Stimulated activated naive CD8-positive, alpha-beta T cell treated with anti-CD3 and anti-CD28 coated beads, Interleukin-15, Interleukin-2, amounts not matched to agents 100 U/mL and 50 U/mL, for 24 hours (primary cell): ENCODE measurements at regions not wholly inside any gene's neighbourhood (a gene's known extent, or its start where the extent isn't known, plus 50 kb on each side); places are given as distances from the start of the nearest gene placed in this dataset.
"Not testable (repeated sequence)": the region's sequence is repeated elsewhere in the genome, so short reads cannot be mapped to it uniquely, and the experiment has no call there.

Experiments
- ATAC-seq: fragments of 150-1000 bp; cut with Tn5 transposase; one replicate; pipeline ENCODE4 v1.10.0; 2021
- DNase-seq: peaks from one replicate; pipeline ENCODE4 v3.0.0; 2021

DNA sequence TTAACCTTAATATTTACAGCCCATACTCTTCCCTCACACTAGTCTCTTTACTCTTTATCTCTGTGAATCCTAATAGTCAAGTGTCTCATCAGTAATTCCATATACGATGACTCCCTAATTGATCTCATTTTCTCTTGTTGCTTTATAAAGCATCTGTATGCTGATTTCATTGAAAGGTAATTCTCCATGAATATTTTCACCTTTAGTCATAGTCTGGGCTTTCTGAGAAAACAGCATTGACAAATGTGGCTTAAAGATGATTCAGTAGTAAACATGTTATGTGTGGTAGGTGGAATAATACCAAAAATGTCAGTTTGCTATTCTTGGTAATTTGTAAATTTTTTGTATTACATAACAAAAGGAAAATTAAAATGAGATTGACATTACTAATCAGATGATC lies 1176.5 kb downstream of the NCAM2 start:
- ATAC-seq (no peak), DNase-seq (no peak)

DNA sequence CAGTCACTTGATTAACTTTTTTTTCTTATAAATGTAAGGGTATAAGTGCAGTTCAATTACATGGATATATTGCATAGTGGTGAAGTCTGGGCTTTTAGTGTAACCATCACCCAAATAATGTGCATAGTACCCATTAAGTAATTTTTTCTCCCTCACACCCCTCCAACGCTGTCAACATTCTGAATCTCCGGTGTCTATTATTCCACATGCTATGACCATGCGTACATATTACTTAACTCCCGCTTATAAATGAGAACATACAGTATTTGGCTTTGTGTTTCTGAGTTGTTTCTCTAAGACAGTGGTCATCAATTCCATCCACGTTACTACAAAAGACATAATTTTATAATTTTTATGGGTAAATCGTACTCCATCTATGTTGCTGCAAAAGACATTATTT lies 1191.1 kb downstream of the NCAM2 start:
- DNase-seq, result no peak
- ATAC-seq, result no peak

DNA sequence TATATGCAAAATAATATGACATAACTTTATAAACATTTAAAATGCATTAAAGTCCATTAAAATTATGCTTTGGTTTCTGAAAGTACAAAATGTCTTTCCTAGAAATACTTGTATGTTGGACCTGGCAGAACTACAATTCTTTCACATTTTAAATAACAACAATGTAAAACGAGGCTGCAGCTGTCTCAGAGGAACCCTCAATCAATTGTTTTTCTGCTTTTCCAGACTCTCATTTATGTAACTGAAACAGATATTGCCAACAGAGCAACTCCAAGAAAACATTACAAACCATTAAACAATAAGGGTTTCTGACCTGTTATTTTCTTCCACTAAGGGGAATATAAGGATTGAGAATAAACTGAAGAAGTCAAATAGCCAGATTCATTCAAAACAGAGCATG lies 1193.4 kb downstream of the NCAM2 start:
- no peak for ATAC-seq
- DNase-seq, result no peak

- no peak for DNase-seq
- ATAC-seq, result no peak
Observed at GRCh38 chr21:22192766-22193165, 1194.6 kb downstream of the NCAM2 start.

GRCh38 chr21:22194986-22195385 lies 1196.8 kb downstream of the NCAM2 start:
- ATAC-seq, DNase-seq: not testable (repeated sequence)

DNA sequence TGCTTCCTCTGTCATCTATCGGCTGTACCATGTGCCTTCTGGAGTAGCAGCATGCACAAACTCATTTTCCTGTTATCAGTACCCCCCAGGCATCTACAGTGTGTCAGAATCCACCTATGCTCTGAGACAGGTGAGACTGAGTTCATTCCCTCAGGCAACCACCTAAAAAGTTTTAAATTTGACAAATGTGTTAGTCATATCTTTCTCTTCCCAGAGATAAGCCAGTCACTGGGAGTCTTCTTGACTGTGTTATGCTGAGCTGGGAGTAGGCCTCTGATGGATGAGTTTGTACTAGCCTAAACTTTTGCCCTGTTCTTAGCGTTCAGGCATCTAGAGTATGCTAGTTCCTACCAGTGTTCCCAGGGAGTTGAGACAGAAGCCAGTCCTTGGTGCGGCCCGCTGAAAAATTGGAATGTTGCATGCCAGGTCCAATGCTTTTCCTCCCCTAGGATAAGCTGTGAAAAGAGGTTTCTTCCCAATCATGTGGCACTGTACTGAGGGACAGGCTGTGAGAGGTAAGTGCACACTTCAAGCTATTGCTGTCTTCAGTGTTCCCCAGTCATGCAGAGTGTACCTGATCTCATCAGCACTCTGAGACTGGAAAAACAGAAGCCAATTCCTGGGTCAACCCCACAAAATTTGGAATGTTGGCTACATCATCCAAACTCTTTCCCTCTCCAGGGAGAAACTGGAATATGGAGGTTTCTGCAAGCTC lies 1202.3 kb downstream of the NCAM2 start:
- ATAC-seq (no peak), DNase-seq (no peak)

DNA sequence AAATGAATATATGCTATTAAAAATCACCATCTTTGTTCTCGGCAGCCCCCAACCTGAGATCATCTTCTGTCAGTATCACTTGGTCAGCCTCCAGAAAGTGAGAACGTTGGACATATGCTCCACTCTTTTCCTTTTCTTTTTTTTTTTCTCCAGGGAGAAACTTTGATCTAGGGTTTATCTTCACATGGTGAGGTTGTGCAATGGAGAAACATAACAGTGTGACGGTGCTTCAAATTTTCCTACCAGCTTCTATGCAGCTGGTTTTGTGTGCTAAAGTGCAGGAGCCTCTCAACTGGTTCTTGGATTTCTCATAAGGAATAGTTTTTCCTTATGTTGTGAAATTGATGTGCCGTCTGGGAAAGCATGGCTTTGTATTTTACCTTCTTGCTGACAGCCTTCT lies 1202.9 kb downstream of the NCAM2 start:
- no peak for DNase-seq
- ATAC-seq, result no peak

DNA sequence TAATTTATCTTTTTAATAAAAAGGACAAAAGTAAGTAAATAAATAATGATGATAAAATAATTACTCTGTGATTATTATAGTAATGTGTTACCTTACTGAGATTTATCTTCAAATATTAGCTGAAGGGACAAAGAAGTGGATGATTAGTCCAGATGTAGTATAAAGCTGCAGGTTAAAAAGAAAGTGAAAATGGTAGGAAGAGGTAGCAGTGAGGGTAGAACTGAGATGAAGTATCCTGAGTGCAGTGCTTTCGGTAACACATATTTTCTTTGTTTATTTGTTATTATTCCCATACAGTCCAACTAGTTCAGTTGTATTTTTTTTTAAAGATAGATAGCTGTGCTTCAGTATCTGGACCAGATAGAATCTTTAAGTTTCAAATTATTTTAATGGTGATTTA lies 1203.5 kb downstream of the NCAM2 start:
- DNase-seq, result no peak
- ATAC-seq, result no peak

DNA sequence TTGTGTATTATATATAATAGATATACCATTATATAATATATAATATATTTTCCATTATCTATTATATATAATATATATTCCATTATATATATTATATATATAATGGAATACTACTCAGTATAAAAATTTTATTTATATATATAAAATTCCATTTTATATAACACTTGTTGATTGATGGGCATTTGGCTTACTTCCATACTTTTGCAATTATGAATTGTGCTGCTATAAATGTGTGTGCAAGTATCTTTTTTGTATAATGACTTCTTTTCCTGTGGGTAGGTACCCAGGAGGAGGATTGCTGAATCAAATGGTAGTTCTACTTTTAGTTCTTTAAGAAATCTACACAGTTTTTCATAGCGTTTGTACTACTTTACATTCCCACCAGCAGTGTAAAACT lies 1211.1 kb downstream of the NCAM2 start:
- DNase-seq (no peak), ATAC-seq (no peak)

DNA sequence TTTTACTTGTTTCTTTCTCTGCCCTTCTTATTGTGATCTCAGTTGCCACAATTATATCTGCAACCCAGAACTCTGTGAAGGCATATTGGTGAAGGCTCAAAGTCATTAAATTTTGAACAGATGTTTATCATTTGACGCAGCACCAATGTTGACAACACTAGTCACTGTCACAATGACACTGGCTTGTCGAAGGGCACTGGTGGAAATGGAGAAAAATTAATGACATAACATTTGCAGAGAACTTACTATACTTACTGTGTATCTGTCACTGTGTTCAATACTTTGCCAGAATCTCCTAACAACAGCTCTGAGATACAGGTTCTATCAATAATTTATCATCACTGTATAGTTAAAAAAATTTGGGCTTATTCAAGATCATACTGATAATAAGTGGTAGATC lies 1213.7 kb downstream of the NCAM2 start:
- ATAC-seq, result no peak

GRCh38 chr21:22223385-22223784 lies 1225.2 kb downstream of the NCAM2 start:
- peak; percentile 43 for ATAC-seq
- DNase-seq, result no peak

More for the DNA sequence above, 1213.7 kb downstream of the NCAM2 start:
- DNase-seq, result no peak

- ATAC-seq, result no peak
- no peak for DNase-seq
Observed at GRCh38 chr21:22224261-22224660, 1226.1 kb downstream of the NCAM2 start.

GRCh38 chr21:22225299-22225698 lies 1227.1 kb downstream of the NCAM2 start:
- DNase-seq, result no peak
- ATAC-seq, result no peak

GRCh38 chr21:22231013-22231412 lies 1232.8 kb downstream of the NCAM2 start:
- no peak for ATAC-seq
- DNase-seq, result no peak

DNA sequence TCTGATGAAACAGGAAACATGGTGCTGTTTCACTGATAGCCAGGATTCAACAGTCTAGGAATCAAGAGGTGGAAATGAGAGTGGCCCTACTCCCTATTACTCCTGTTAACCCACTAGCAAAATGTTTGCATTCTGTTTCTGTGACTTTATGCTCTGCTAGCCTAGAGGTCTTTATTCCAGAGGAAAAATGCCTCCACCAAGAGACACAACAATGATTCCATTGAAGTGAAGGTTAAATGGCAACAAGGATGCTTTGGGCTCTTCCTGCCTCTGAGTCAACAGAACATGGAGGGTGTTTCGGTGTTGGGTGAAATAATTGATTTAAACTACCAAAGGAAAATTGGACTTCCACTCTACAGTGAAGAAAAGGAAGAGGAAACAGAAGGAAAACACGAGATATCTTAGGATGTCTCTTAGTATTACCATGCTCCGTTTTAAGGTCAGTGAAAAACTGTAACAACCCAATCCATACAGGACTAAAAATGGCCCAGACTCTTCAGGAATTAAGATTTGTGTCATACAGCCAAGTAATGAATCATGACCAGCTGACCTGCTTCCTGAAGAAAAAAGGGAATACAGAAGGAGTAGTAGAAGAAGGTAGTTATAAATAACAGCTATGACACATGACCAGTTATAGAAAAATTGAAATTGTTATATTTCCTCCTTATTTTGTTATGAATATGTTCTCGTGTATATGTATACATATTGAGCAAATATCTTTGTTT lies 1237.8 kb downstream of the NCAM2 start:
- no peak for ATAC-seq
- no peak for DNase-seq

GRCh38 chr21:22244516-22244915 lies 1246.3 kb downstream of the NCAM2 start:
- no peak for ATAC-seq
- DNase-seq, result no peak

DNA sequence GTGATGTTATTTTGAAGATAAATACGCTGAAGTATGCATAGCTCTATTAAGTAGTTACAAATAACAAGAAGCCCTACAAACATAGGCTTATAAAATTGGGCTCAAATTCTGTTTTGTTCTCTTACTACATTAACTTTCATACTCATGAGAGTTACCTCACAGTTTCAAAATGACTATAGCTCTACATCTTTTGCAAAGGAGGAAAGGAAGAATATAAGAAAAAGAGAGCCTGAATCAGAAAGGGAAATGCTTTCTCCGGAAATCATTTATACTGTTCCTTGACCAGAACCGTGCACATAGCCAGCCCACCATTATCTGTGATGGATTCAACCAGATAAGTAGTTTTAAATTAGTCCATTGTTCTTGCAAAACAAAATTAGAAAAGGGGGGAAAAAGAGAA lies 1252.1 kb downstream of the NCAM2 start:
- no peak for DNase-seq
- no peak for ATAC-seq

DNA sequence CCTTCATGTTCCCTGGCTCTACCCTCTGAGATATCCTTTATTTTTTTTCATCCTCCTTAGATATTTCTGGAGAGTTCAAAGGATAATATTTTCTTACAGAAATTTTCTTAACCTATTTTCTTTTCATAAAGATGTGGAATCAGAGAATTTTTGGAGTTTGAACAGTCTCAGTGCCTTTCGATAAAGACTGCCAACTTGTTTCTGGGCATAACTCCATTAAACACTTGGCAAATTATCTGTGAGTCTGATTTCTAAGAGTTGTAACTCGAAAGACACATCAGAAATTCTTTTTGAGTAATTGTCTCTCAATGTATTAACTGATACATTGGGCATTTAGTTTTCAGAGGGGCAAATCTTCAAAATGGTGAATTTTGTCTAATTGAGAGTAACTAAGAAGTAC lies 1255.6 kb downstream of the NCAM2 start:
- ATAC-seq (no peak), DNase-seq (no peak)

DNA sequence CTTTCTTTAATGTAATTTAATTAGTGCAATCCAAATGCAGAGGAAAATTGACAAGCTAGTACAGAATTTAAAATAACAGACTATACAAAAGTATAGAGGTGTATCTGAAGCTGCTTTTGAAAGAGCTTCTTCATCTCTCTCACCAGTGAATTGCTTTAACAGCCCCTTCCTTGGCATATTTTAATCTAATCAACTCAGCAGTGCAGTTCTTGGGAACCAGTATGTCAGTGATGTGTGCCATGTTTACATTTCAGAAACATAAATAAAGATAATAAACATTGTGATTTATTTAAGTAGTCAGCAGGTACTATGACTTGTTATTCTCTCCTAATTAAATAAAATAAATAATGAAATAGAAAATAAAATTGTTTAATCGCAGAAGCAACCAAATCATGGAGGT lies 1260.6 kb downstream of the NCAM2 start:
- no peak for DNase-seq
- ATAC-seq, result no peak

DNA sequence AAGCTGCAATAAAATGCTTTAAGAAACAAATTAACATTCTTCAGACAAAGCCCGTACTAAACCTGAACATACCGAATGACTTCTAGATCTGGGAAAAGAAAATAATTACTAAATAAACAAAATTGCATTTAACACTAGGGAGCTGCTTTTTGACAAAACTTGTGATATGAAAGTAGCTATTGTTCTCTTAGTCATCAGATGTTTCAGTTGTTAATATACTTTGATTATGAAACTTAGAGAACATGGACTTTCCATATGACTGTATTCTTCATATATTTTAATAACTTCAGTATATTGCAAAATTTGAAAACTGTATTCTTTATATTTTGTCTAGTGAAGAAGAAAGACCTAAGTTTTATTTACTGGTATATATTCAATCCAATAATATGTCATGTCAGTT lies 1262.1 kb downstream of the NCAM2 start:
- DNase-seq, result no peak
- no peak for ATAC-seq

DNA sequence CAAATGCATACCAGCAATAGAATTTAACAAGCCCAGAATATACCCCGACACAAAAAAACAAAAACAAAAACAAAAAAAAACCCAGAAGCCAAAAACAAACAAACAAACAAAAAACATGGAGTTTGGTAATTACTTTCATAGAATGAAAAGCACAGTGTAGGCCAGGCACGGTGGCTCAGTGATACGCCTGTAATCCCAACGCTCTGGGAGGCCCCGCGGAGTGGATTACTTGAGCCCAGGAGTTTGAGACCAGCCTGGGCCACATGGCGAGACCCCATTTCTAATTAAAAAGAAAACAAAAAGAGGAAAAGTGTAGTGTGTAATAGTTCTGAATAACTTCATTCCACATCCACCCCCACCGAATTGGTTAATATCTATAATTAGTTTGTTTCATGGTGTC lies 1265.7 kb downstream of the NCAM2 start:
- DNase-seq (no peak), ATAC-seq (no peak)

- no peak for ATAC-seq
Observed at GRCh38 chr21:22277341-22277740, 1279.1 kb downstream of the NCAM2 start.

GRCh38 chr21:22278366-22278765 lies 1280.2 kb downstream of the NCAM2 start:
- ATAC-seq, result no peak
- DNase-seq, result no peak

More at GRCh38 chr21:22277341-22277740, 1279.1 kb downstream of the NCAM2 start:
- DNase-seq, result no peak

DNA sequence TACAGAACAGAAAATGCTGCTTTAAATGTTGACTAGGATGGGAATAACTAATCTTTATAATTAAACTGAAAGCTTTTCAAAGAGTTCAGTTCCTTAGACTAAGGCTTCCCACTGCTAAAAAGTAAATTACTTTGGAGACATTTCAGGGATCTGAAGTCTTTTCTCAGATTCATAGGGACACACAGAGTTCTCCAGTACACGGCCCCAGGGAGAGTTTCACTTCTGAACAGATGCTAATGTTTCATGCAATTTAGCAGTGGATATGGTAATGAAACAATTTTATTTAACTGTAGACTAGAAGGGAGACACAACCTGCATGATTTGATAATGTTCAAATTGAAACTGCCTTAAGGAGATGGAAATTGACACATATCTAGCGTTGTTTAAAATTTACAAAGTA lies 1282.6 kb downstream of the NCAM2 start:
- DNase-seq (no peak), ATAC-seq (no peak)
